GM12878 (cell line): ENCODE measurements at regions not wholly inside any gene's neighbourhood (a gene's known extent, or its start where the extent isn't known, plus 50 kb on each side); places are given as distances from the start of the nearest gene placed in this dataset.

Source experiments
- BACH1 ChIP-seq: fragments of 450-650 bp; IDR thresholded peaks from 2 replicates; pipeline ENCODE4 v1.6.1; 2017; ENCODE audit warnings: mild to moderate bottlenecking, borderline replicate concordance
- CREB1 ChIP-seq: IDR thresholded peaks from 2 replicates; pipeline ENCODE4 v1.6.1; 2012; ENCODE audit warnings: low read depth, mild to moderate bottlenecking, inconsistent platforms
- HCFC1 ChIP-seq: fragments of 150-350 bp; IDR thresholded peaks from 2 replicates; pipeline ENCODE4 v1.6.1; 2014; ENCODE audit warnings: low read length
- IRF4 ChIP-seq: IDR thresholded peaks from 2 replicates; pipeline ENCODE4 v1.6.1; 2011; ENCODE audit warnings: low read depth, low read length
- JUNB ChIP-seq: IDR thresholded peaks from 2 replicates; pipeline ENCODE4 v1.6.1; 2016; ENCODE audit warnings: antibody characterized with exemption, mild to moderate bottlenecking
- JUND ChIP-seq: IDR thresholded peaks from 2 replicates; pipeline ENCODE4 v1.6.1; 2012; ENCODE audit warnings: low read depth, mild to moderate bottlenecking, low read length, improper control_type of control experiment, moderate library complexity
- POLR2A ChIP-seq: IDR thresholded peaks from 2 replicates; pipeline ENCODE4 v1.6.1; 2011; ENCODE audit warnings: low read depth, mild to moderate bottlenecking, low read length
- SPI1 ChIP-seq: IDR thresholded peaks from 2 replicates; pipeline ENCODE4 v1.6.1; 2011; ENCODE audit warnings: low read depth, mild to moderate bottlenecking, low read length, moderate library complexity, borderline replicate concordance; ENCODE audit not compliant: insufficient read depth
- SUZ12 ChIP-seq: fragments of 200-600 bp; sonication (generic); IDR thresholded peaks from one replicate; pipeline ENCODE4 v1.6.1; 2018; ENCODE audit warnings: antibody characterized with exemption, mild to moderate bottlenecking; ENCODE audit not compliant: unreplicated experiment
- TAF1 ChIP-seq: IDR thresholded peaks from 2 replicates; pipeline ENCODE4 v1.6.1; 2011; ENCODE audit warnings: mild to moderate bottlenecking, low read depth, low read length, borderline replicate concordance
- ZZZ3 ChIP-seq: IDR thresholded peaks from 2 replicates; pipeline ENCODE4 v1.6.1; 2011; ENCODE audit warnings: low read depth; ENCODE audit not compliant: control insufficient read depth, insufficient read length
- TF ChIP-seq, protein P1 (sequence below), 3 experiments: IDR thresholded peaks in 2 of 3; conservative IDR thresholded peaks in 1 of 3; 2 replicates each; pipeline ENCODE4 v1.5.1; 2011; ENCODE audit warnings: low read depth in 3 of 3, low read length in 3 of 3, mild to moderate bottlenecking in 3 of 3, control low read depth in 2 of 3, moderate library complexity in 2 of 3, inconsistent platforms in 1 of 3, mixed read lengths in 1 of 3; ENCODE audit not compliant: control insufficient read depth in 2 of 3, insufficient read depth in 1 of 3; ENCODE audit errors: extremely low read depth in 1 of 3
- TF ChIP-seq, protein P2 (sequence below): IDR thresholded peaks from 2 replicates; pipeline ENCODE4 v1.6.1; 2012; ENCODE audit warnings: low read depth, low read length, improper control_type of control experiment

DNA sequence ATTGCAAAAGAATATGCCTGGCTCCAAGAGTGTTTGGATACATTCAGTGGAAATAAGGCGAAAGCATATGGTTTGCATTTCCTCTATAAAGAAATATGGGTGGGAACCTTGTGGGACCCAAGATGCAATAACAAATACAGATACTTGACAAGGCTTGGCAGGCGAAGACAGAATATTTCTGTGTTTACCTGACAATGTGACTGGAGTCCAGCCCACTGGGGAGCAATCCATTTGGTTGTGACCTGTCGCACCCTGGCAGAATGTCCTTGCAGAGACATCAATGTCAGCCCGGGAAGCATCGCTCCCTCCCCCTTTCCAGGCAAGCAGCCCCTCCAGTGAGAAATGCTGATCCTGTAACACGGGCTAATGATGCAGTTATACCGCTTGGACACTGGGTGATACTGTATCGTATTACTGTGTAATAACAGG is 296.6 kb downstream of the MAF start:
- no peak for TF ChIP-seq JUND
- no peak for TF ChIP-seq SUZ12
- no peak for TF ChIP-seq CREB1
- TF ChIP-seq, protein P1, sequence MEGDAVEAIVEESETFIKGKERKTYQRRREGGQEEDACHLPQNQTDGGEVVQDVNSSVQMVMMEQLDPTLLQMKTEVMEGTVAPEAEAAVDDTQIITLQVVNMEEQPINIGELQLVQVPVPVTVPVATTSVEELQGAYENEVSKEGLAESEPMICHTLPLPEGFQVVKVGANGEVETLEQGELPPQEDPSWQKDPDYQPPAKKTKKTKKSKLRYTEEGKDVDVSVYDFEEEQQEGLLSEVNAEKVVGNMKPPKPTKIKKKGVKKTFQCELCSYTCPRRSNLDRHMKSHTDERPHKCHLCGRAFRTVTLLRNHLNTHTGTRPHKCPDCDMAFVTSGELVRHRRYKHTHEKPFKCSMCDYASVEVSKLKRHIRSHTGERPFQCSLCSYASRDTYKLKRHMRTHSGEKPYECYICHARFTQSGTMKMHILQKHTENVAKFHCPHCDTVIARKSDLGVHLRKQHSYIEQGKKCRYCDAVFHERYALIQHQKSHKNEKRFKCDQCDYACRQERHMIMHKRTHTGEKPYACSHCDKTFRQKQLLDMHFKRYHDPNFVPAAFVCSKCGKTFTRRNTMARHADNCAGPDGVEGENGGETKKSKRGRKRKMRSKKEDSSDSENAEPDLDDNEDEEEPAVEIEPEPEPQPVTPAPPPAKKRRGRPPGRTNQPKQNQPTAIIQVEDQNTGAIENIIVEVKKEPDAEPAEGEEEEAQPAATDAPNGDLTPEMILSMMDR (IDR thresholded peaks at IDR 0.05 in 2 of 3, conservative IDR thresholded peaks at IDR 0.05 in 1 of 3; ENCODE audit: control insufficient read depth in 2 of 3, extremely low read depth in 1 of 3, insufficient read depth in 1 of 3, low read depth in 3 of 3, low read length in 3 of 3), result no peak
- no peak for TF ChIP-seq TAF1
- no peak for TF ChIP-seq BACH1
- TF ChIP-seq HCFC1, result no peak
- no peak for TF ChIP-seq SPI1
- TF ChIP-seq JUNB, result no peak
- TF ChIP-seq IRF4, result no peak
- TF ChIP-seq, protein P2, sequence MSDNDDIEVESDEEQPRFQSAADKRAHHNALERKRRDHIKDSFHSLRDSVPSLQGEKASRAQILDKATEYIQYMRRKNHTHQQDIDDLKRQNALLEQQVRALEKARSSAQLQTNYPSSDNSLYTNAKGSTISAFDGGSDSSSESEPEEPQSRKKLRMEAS, result no peak
- TF ChIP-seq ZZZ3, result no peak
- no peak for TF ChIP-seq POLR2A
